Neuronal stem cell (in vitro differentiated cells): ENCODE measurements at regions not wholly inside any gene's neighbourhood (a gene's known extent, or its start where the extent isn't known, plus 50 kb on each side); places are given as distances from the start of the nearest gene placed in this dataset.

Source experiments
- DNase-seq: peaks from one replicate; pipeline ENCODE4 v3.0.0-alpha.2; 2013; ENCODE audit warnings: low spot score
- H2AFZ ChIP-seq: one replicate; pipeline ENCODE4 v1.6.1; 2013; ENCODE audit warnings: mild to moderate bottlenecking, low read length, inconsistent platforms
- H2AK5ac ChIP-seq: 2 replicates; pipeline ENCODE4 v1.6.1; 2013; ENCODE audit warnings: low read depth, mild to moderate bottlenecking, inconsistent platforms, low read length, moderate library complexity, mixed read lengths
- H2BK120ac ChIP-seq: 2 replicates; pipeline ENCODE4 v1.6.1; 2013; ENCODE audit warnings: low read depth, mild to moderate bottlenecking, inconsistent platforms, low read length, moderate library complexity, mixed read lengths
- H2BK12ac ChIP-seq: one replicate; pipeline ENCODE4 v1.6.1; 2013; ENCODE audit warnings: low read length, inconsistent platforms
- H2BK15ac ChIP-seq: 2 replicates; pipeline ENCODE4 v1.6.1; 2013; ENCODE audit warnings: mild to moderate bottlenecking, low read length, inconsistent platforms, mixed read lengths
- H2BK5ac ChIP-seq: one replicate; pipeline ENCODE4 v1.6.1; 2013; ENCODE audit warnings: inconsistent platforms, mild to moderate bottlenecking, low read length, moderate library complexity
- H3K14ac ChIP-seq: one replicate; pipeline ENCODE4 v1.6.1; 2013; ENCODE audit warnings: low read length, inconsistent platforms
- H3K18ac ChIP-seq: 2 replicates; pipeline ENCODE4 v1.6.1; 2013; ENCODE audit warnings: low read length, inconsistent platforms
- H3K23ac ChIP-seq: 2 replicates; pipeline ENCODE4 v1.6.1; 2013; ENCODE audit warnings: low read depth, mild to moderate bottlenecking, mixed read lengths, low read length, inconsistent platforms; ENCODE audit not compliant: poor library complexity
- H3K27ac ChIP-seq: replicated peaks from 3 replicates; pipeline ENCODE4 v1.5.1; 2013; ENCODE audit warnings: low read length, inconsistent platforms
- H3K27me3 ChIP-seq, 3 experiments: 2 replicates each; pipeline ENCODE4 v1.6.1; 2013; ENCODE audit warnings: low read length in 3 of 3, mild to moderate bottlenecking in 2 of 3, inconsistent platforms in 1 of 3, low read depth in 1 of 3, mixed read lengths in 1 of 3, moderate library complexity in 1 of 3; ENCODE audit not compliant: control insufficient read depth in 3 of 3, insufficient read depth in 3 of 3
- H3K36me3 ChIP-seq, 2 donors: replicated peaks in 1 of 2; 2 replicates each; pipeline ENCODE4 v1.6.1; 2013; ENCODE audit warnings: low read length in 2 of 2; ENCODE audit not compliant: control insufficient read depth in 2 of 2, insufficient read depth in 2 of 2
- H3K4ac ChIP-seq: 2 replicates; pipeline ENCODE4 v1.6.1; 2013; ENCODE audit warnings: inconsistent platforms, mild to moderate bottlenecking, low read length, moderate library complexity
- H3K4me1 ChIP-seq, 2 donors: 1 replicate in 1 of 2; 2 replicates in 1 of 2; pipeline ENCODE4 v1.6.1; 2013; ENCODE audit warnings: low read length in 2 of 2, low read depth in 1 of 2; ENCODE audit not compliant: control insufficient read depth in 2 of 2, insufficient read depth in 1 of 2
- H3K4me2 ChIP-seq: one replicate; pipeline ENCODE4 v1.6.1; 2013; ENCODE audit warnings: mild to moderate bottlenecking, low read length, inconsistent platforms; ENCODE audit not compliant: insufficient read depth, poor library complexity, severe bottlenecking
- H3K4me3 ChIP-seq, 2 donors: 2 replicates each; pipeline ENCODE4 v1.5.1; 2013; ENCODE audit warnings: low read length in 2 of 2, mild to moderate bottlenecking in 2 of 2, inconsistent platforms in 1 of 2, moderate library complexity in 1 of 2
- H3K79me1 ChIP-seq: one replicate; pipeline ENCODE4 v1.6.1; 2013; ENCODE audit warnings: low read depth, mild to moderate bottlenecking, inconsistent platforms, low read length, moderate library complexity
- H3K9ac ChIP-seq: one replicate; pipeline ENCODE4 v1.6.1; 2013; ENCODE audit warnings: mild to moderate bottlenecking, low read depth, low read length, inconsistent platforms; ENCODE audit not compliant: poor library complexity
- H3K9me3 ChIP-seq, 2 donors: replicated peaks in 1 of 2; 2 replicates each; pipeline versions ENCODE3 to v1.6.1; 2013; ENCODE audit warnings: low read length in 2 of 2, mild to moderate bottlenecking in 2 of 2, inconsistent platforms in 1 of 2, low read depth in 1 of 2, mixed read lengths in 1 of 2, moderate library complexity in 1 of 2; ENCODE audit not compliant: control insufficient read depth in 2 of 2, insufficient read depth in 1 of 2
- H4K8ac ChIP-seq: one replicate; pipeline ENCODE4 v1.6.1; 2013; ENCODE audit warnings: low read depth, mild to moderate bottlenecking, inconsistent platforms, low read length, moderate library complexity
- H4K91ac ChIP-seq: one replicate; pipeline ENCODE4 v1.6.1; 2013; ENCODE audit warnings: low read length, low read depth, mild to moderate bottlenecking, inconsistent platforms; ENCODE audit not compliant: poor library complexity
- WGBS, 2 donors: extraction: QIAGEN DNeasy Blood & Tissue Kit; methylation state at CpG; one replicate each; pipeline ENCODE4 v1.1.7; 2013; ENCODE audit warnings: missing lambda C conversion rate in 2 of 2, mixed read lengths in 1 of 2; ENCODE audit not compliant: insufficient read length in 2 of 2, insufficient replicate concordance in 1 of 2; ENCODE audit errors: extremely low coverage in 2 of 2; 5-methylcytosine and 5-hydroxymethylcytosine counted together

DNA sequence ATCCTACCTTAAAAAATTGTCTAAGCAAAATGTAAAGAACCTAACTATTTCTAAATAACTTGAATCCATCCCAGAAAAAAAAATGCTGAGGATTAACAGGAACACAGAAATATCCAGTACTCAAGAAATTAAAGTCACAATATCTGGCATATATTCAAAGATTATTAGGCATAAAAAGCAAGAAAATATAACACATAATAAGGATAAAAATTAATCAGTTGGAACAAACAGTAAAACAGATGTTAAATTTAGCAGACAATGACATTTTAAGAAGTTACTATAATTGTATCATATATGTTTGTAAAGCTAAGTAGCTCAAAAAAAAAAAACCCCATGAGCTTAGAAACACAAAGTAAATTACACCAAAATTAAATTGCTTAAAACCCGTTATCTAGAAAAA, 427.4 kb upstream of the GYPC start:
- no peak overlapping the region for H3K9ac ChIP-seq
- H3K14ac ChIP-seq: no peak overlapping the region
- H3K4me3 ChIP-seq: no peak overlapping the region
- no peak overlapping the region for H4K91ac ChIP-seq
- no peak for DNase-seq
- H4K8ac ChIP-seq: no peak overlapping the region
- H3K4me2 ChIP-seq: no peak overlapping the region
- H2AK5ac ChIP-seq: no peak overlapping the region
- H2BK12ac ChIP-seq: no peak overlapping the region
- no peak overlapping the region for H2BK120ac ChIP-seq
- no peak overlapping the region for H3K27ac ChIP-seq
- no peaks in the 10 kb centered on the region for H3K36me3 ChIP-seq
- H3K9me3 ChIP-seq: no peaks in the 10 kb centered on the region
- no peak overlapping the region for H3K18ac ChIP-seq
- H2AFZ ChIP-seq: no peak overlapping the region
- no CpG with 5 or more reads among the region's 1 CpG for WGBS, 2 donors
- no peaks in the 10 kb centered on the region for H3K79me1 ChIP-seq
- no peaks in the 10 kb centered on the region for H3K27me3 ChIP-seq
- H3K4ac ChIP-seq: no peak overlapping the region
- H3K23ac ChIP-seq: no peak overlapping the region
- H2BK5ac ChIP-seq: no peak overlapping the region
- H2BK15ac ChIP-seq: no peak overlapping the region
- H3K4me1 ChIP-seq: no peaks in the 10 kb centered on the region

DNA sequence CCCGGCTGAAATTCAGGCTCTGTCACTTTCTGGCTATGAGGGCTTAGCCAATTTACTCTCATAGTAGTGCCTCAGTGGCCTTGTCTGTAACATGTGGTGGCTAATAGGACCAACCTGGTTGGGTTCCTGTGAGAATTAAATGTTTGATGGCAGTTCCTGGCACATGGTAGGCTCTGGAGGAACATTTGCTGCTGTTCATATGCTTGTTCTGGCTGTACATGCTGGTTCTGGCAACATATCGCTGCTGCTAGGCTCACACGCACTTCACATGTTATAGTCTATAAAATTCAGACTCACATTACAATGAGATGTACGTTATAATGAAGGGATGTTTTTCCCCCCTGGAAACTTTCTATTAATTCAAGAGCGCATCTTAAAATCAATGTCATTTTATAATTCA, 417.7 kb upstream of the GYPC start:
- Histone ChIP-seq H2BK5ac (no peak overlapping the region), H4K8ac (no peak overlapping the region), H3K9me3 (no peaks in the 10 kb centered on the region), H3K27ac (no peak overlapping the region), H3K79me1 (no peaks in the 10 kb centered on the region), H3K18ac (no peak overlapping the region), H3K4me1 (peaks cover 0 to 1% of the 10 kb centered on the region in 2 donors), H2BK12ac (no peak overlapping the region), H3K27me3 (no peaks in the 10 kb centered on the region), H3K36me3 (no peaks in the 10 kb centered on the region), H3K4me2 (no peak overlapping the region), H4K91ac (no peak overlapping the region), H2BK15ac (no peak overlapping the region), H3K23ac (no peak overlapping the region), H3K4me3 (no peak overlapping the region), H2AFZ (no peak overlapping the region), H2AK5ac (no peak overlapping the region), H3K4ac (no peak overlapping the region), H3K14ac (no peak overlapping the region), H2BK120ac (no peak overlapping the region), H3K9ac (no peak overlapping the region)
- DNase-seq: no peak
- WGBS, 2 donors: no CpG with 5 or more reads among the region's 5 CpGs

DNA sequence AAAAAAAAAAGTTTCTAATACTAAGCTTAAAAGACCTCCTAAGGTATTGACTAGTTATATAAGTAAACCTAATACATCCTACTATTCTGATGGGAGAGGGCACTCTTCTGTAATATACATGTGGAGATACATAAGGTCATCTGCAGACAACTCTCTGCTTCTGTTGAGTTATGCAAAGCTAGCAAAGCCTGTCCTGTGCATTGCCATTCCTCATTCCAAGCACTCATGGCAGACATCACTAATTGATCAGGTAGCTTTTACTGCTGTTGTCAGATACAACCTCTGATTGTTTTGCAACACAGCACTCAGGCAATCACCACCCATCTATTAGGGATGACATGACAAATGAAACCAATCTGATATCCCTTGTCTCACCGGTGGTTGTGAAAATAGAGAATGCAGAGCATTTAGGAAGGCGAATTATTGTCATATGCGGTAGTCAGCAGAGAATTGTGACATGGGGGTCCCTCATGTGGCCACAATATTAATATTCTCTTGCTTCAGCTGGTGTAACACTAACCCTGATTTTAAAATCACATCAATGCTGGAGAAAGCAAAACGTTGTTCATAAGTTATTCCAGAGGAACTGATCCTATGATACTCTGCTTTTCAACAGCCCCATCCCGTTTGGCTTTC, 416.5 kb upstream of the GYPC start:
- H2AFZ ChIP-seq: no peak overlapping the region
- H3K14ac ChIP-seq: no peak overlapping the region
- no peak overlapping the region for H3K23ac ChIP-seq
- H3K9ac ChIP-seq: no peak overlapping the region
- DNase-seq: no peak
- no peaks in the 10 kb centered on the region for H3K9me3 ChIP-seq
- H3K4me3 ChIP-seq: no peak overlapping the region
- H3K27me3 ChIP-seq: no peaks in the 10 kb centered on the region
- H4K91ac ChIP-seq: no peak overlapping the region
- peaks cover 0 to 1% of the 10 kb centered on the region in 2 donors for H3K4me1 ChIP-seq
- no peak overlapping the region for H2BK12ac ChIP-seq
- WGBS, 2 donors: no CpG with 5 or more reads among the region's 5 CpGs
- no peak overlapping the region for H4K8ac ChIP-seq
- no peaks in the 10 kb centered on the region for H3K36me3 ChIP-seq
- no peak overlapping the region for H3K4ac ChIP-seq
- H2BK120ac ChIP-seq: no peak overlapping the region
- H2AK5ac ChIP-seq: no peak overlapping the region
- H3K27ac ChIP-seq: no peak overlapping the region
- no peak overlapping the region for H2BK5ac ChIP-seq
- no peak overlapping the region for H2BK15ac ChIP-seq
- no peaks in the 10 kb centered on the region for H3K79me1 ChIP-seq
- no peak overlapping the region for H3K4me2 ChIP-seq
- H3K18ac ChIP-seq: no peak overlapping the region

DNA sequence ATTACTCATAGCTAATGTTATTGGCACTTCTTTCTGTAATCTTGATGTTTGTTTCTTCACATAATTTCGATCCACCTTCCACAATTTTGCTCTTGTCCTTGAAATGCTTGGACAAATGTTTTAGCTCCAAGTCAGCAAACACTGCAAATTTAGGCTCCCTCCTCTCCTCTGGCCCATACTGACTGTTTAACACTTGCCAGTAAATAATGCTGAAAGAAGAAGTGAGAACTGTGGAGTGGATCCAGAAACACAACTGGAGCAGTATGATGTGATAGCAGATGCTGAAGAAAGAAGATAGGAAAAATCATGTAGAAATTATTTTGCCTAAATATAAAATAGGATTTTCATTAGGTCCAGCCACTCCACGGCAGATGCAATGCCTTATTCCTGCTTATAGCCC, 415.0 kb upstream of the GYPC start:
- no peak overlapping the region for H3K4me2 ChIP-seq
- WGBS, 2 donors: no CpG with 5 or more reads among the region's 2 CpGs
- H3K14ac ChIP-seq: no peak overlapping the region
- H3K4ac ChIP-seq: no peak overlapping the region
- no peak overlapping the region for H3K4me3 ChIP-seq
- H2BK120ac ChIP-seq: no peak overlapping the region
- H2AK5ac ChIP-seq: no peak overlapping the region
- peaks cover 0 to 1% of the 10 kb centered on the region in 2 donors for H3K4me1 ChIP-seq
- H3K36me3 ChIP-seq: no peaks in the 10 kb centered on the region
- H3K9me3 ChIP-seq: no peaks in the 10 kb centered on the region
- H2BK15ac ChIP-seq: no peak overlapping the region
- no peak overlapping the region for H2BK12ac ChIP-seq
- no peaks in the 10 kb centered on the region for H3K79me1 ChIP-seq
- no peak overlapping the region for H4K91ac ChIP-seq
- DNase-seq: no peak
- H2AFZ ChIP-seq: no peak overlapping the region
- H3K9ac ChIP-seq: no peak overlapping the region
- H3K18ac ChIP-seq: no peak overlapping the region
- H3K23ac ChIP-seq: no peak overlapping the region
- H3K27me3 ChIP-seq: no peaks in the 10 kb centered on the region
- no peak overlapping the region for H4K8ac ChIP-seq
- no peak overlapping the region for H2BK5ac ChIP-seq
- H3K27ac ChIP-seq: no peak overlapping the region
